Neural cell (in vitro differentiated cells): ENCODE measurements at regions not wholly inside any gene's neighbourhood (a gene's known extent, or its start where the extent isn't known, plus 50 kb on each side); places are given as distances from the start of the nearest gene placed in this dataset.

Experiments
- H2AFZ ChIP-seq: fragments of 200-600, 300-800 bp; sonication (generic), shearing (Covaris generic); 2 replicates; pipeline ENCODE4 v1.6.0; 2014; ENCODE audit warnings: low read depth, mild to moderate bottlenecking, antibody characterized with exemption, low read length, moderate library complexity
- H3F3A ChIP-seq: fragments of 200-600 bp; shearing (Covaris generic); 2 replicates; pipeline ENCODE4 v1.6.1; 2016; ENCODE audit warnings: mild to moderate bottlenecking, moderate library complexity, mixed read lengths, antibody characterized with exemption, low read length; ENCODE audit not compliant: insufficient read depth, poor library complexity, severe bottlenecking
- H3K27ac ChIP-seq: fragments of 200-600, 300-800 bp; sonication (generic), shearing (Covaris generic); 2 replicates; pipeline ENCODE4 v1.5.1; 2014; ENCODE audit warnings: mild to moderate bottlenecking, low read length, moderate library complexity
- H3K27me3 ChIP-seq: fragments of 300-800, 200-600 bp; sonication (generic), shearing (Covaris generic); 2 replicates; pipeline ENCODE4 v1.6.0; 2014; ENCODE audit warnings: mild to moderate bottlenecking, low read depth, low read length, moderate library complexity; ENCODE audit not compliant: insufficient read depth
- H3K36me3 ChIP-seq: fragments of 300-800, 200-600 bp; sonication (generic), shearing (Covaris generic); 2 replicates; pipeline ENCODE4 v1.5.1; 2014; ENCODE audit warnings: mild to moderate bottlenecking, antibody characterized with exemption, low read length, moderate library complexity; ENCODE audit not compliant: insufficient read depth
- H3K4me2 ChIP-seq: fragments of 300-800, 200-600 bp; sonication (generic), shearing (Covaris generic); 2 replicates; pipeline ENCODE4 v1.6.0; 2014; ENCODE audit warnings: mild to moderate bottlenecking, low read length
- H3K4me3 ChIP-seq: fragments of 300-800, 200-600 bp; sonication (generic), shearing (Covaris generic); 2 replicates; pipeline ENCODE4 v1.5.1; 2014; ENCODE audit warnings: mild to moderate bottlenecking, low read length, moderate library complexity
- H3K79me2 ChIP-seq: fragments of 200-600 bp; shearing (Covaris generic); replicated peaks from 2 replicates; pipeline ENCODE4 v1.6.0; 2014; ENCODE audit warnings: mild to moderate bottlenecking, low read length, moderate library complexity; ENCODE audit not compliant: insufficient read depth
- H3K9ac ChIP-seq: fragments of 300-800, 200-600 bp; sonication (generic), shearing (Covaris generic); 2 replicates; pipeline ENCODE4 v1.6.1; 2016; ENCODE audit warnings: mild to moderate bottlenecking, low read length, mixed read lengths
- H3K9me2 ChIP-seq: fragments of 200-600 bp; shearing (Covaris generic); 2 replicates; pipeline ENCODE4 v1.6.1; 2016; ENCODE audit warnings: mild to moderate bottlenecking, low read length, mixed read lengths; ENCODE audit not compliant: insufficient read depth
- H3K9me3 ChIP-seq: fragments of 200-600, 300-800 bp; sonication (generic), shearing (Covaris generic); 2 replicates; pipeline ENCODE4 v1.6.1; 2016; ENCODE audit warnings: mild to moderate bottlenecking, mixed run types, low read length, moderate library complexity, mixed read lengths
- H4K20me1 ChIP-seq: fragments of 200-600 bp; shearing (Covaris generic); 2 replicates; pipeline ENCODE4 v1.6.1; 2016; ENCODE audit warnings: mild to moderate bottlenecking, mixed run types; ENCODE audit not compliant: insufficient read depth
- EP300 ChIP-seq: fragments of 450-650 bp; conservative IDR thresholded peaks from 2 replicates; pipeline ENCODE4 v1.6.1; 2014; ENCODE audit warnings: antibody characterized with exemption, mild to moderate bottlenecking, moderate library complexity; ENCODE audit not compliant: poor library complexity, severe bottlenecking
- EZH2 ChIP-seq: fragments of 200-600, 300-800 bp; shearing (Covaris generic), sonication (generic); IDR thresholded peaks from 2 replicates; pipeline ENCODE4 v1.6.1; 2014; ENCODE audit warnings: antibody characterized with exemption, low read length, borderline replicate concordance, mild to moderate bottlenecking; ENCODE audit not compliant: insufficient read depth, poor library complexity, severe bottlenecking
- MXI1 ChIP-seq: fragments of 450-650 bp; conservative IDR thresholded peaks from 2 replicates; pipeline ENCODE4 v1.6.1; 2014; ENCODE audit warnings: antibody characterized with exemption, mild to moderate bottlenecking; ENCODE audit not compliant: poor library complexity, severe bottlenecking
- POLR2AphosphoS5 ChIP-seq: IDR thresholded peaks from 2 replicates; pipeline ENCODE4 v1.6.1; 2012
- RAD21 ChIP-seq: fragments of 450-650 bp; conservative IDR thresholded peaks from 2 replicates; pipeline ENCODE4 v1.6.1; 2014; ENCODE audit warnings: antibody characterized with exemption, mild to moderate bottlenecking, moderate library complexity
- REST ChIP-seq: IDR thresholded peaks from 2 replicates; pipeline ENCODE4 v1.6.1; 2012; ENCODE audit warnings: borderline replicate concordance
- SMC3 ChIP-seq: fragments of 450-650 bp; conservative IDR thresholded peaks from 2 replicates; pipeline ENCODE4 v1.6.1; 2014; ENCODE audit warnings: antibody characterized with exemption, mild to moderate bottlenecking, moderate library complexity; ENCODE audit not compliant: poor library complexity
- TAF1 ChIP-seq: IDR thresholded peaks from 2 replicates; pipeline ENCODE4 v1.6.1; 2012; ENCODE audit warnings: low read depth
- TF ChIP-seq, protein P1 (sequence below): fragments of 450-650 bp; IDR thresholded peaks from 2 replicates; pipeline ENCODE4 v1.5.1; 2014; ENCODE audit warnings: antibody characterized with exemption, mild to moderate bottlenecking, moderate library complexity; ENCODE audit not compliant: poor library complexity, severe bottlenecking

DNA sequence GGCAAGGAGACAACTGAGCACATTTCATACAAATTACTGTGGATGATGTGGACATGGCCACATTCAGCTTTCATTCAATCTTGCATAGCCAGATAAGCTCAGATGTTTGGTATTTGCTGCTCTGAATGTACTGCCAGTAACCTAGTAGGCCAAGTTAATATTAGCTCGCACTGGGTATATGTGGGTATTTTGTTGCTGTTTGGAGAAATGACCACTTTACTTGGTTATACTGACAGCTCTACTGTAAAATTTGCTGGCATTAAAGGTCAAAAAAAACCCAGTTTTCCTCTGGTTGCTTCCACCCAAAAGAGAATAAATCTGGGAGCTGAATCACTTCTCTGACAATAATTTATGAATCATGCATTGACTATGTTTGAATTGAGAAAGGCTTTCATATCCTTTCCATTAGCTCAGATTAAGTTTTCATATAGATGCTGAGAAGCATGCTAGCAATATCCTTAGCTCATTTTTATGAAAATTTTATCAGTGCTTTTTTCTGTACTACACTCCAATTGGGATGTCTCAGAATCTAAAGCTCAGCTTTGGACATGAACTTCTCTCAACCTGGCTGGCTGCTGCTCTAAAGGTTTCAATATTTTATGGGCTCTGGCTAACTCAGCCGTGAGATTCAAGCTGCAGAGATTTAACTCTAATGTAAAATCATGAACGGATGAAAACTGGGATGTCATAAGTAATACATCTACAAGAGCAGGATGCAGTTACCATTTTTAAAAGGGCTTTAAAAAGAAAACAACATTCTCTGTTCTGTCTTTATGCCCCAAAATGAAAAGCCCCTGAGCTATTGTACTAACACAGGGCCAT, 330.0 kb downstream of the BARHL2 start:
- H3K27me3 ChIP-seq, result no peaks in the 10 kb centered on the region
- H4K20me1 ChIP-seq, result no peaks in the 10 kb centered on the region
- no peak overlapping the region for H3K27ac ChIP-seq
- no peak overlapping the region for H3K4me2 ChIP-seq
- H3F3A ChIP-seq, result no peaks in the 10 kb centered on the region
- H3K36me3 ChIP-seq, result no peaks in the 10 kb centered on the region
- no peaks in the 10 kb centered on the region for H3K9me3 ChIP-seq
- no peaks in the 10 kb centered on the region for H3K79me2 ChIP-seq
- H3K4me3 ChIP-seq, result no peak overlapping the region
- TF ChIP-seq REST (no peak), POLR2AphosphoS5 (no peak)
- H3K9ac ChIP-seq, result no peak overlapping the region
- no peaks in the 10 kb centered on the region for H3K9me2 ChIP-seq
- H2AFZ ChIP-seq, result no peak overlapping the region

GRCh38 chr1:90384193-90384592, 332.9 kb downstream of the BARHL2 start:
- Histone ChIP-seq H3K4me2 (peak overlapping the region; percentile 26), H3F3A (no peaks in the 10 kb centered on the region), H3K9me2 (no peaks in the 10 kb centered on the region), H3K79me2 (no peaks in the 10 kb centered on the region), H3K27ac (peak overlapping the region; percentile 0), H3K9me3 (no peaks in the 10 kb centered on the region), H2AFZ (peak overlapping the region; percentile 3), H3K27me3 (no peaks in the 10 kb centered on the region), H4K20me1 (no peaks in the 10 kb centered on the region), H3K36me3 (no peaks in the 10 kb centered on the region), H3K4me3 (peak overlapping the region; percentile 8), H3K9ac (no peak overlapping the region)
- TF ChIP-seq SMC3 (no peak), MXI1 (no peak), EZH2 (no peak), POLR2AphosphoS5 (no peak), REST (no peak), RAD21 (no peak), TAF1 (no peak), EP300 (no peak)
- TF ChIP-seq, protein P1, sequence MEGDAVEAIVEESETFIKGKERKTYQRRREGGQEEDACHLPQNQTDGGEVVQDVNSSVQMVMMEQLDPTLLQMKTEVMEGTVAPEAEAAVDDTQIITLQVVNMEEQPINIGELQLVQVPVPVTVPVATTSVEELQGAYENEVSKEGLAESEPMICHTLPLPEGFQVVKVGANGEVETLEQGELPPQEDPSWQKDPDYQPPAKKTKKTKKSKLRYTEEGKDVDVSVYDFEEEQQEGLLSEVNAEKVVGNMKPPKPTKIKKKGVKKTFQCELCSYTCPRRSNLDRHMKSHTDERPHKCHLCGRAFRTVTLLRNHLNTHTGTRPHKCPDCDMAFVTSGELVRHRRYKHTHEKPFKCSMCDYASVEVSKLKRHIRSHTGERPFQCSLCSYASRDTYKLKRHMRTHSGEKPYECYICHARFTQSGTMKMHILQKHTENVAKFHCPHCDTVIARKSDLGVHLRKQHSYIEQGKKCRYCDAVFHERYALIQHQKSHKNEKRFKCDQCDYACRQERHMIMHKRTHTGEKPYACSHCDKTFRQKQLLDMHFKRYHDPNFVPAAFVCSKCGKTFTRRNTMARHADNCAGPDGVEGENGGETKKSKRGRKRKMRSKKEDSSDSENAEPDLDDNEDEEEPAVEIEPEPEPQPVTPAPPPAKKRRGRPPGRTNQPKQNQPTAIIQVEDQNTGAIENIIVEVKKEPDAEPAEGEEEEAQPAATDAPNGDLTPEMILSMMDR, result no peak
